K562 (cell line): ENCODE measurements at regions not wholly inside any gene's neighbourhood (a gene's known extent, or its start where the extent isn't known, plus 50 kb on each side); places are given as distances from the start of the nearest gene placed in this dataset.

Experiments used
- ATAC-seq: fragments of 200-7000 bp; cut with Tn5 transposase; 3 replicates; pipeline ENCODE4 v1.9.1; 2020; ENCODE audit warnings: moderate library complexity
- BruUV-seq: library from RNA; stranded (reverse); fragments of 400-500 nt; replicated peaks from 2 replicates; lab custom pipeline; 2021; lab: Mats Ljungman, UMichigan
- CTCF ChIA-PET: fragments of 300-600 bp; formaldehyde crosslinking; extraction: SDS; loops from one replicate; lab custom pipeline; 2021; ENCODE audit warnings: low intra/inter-chr PET ratio; lab: Yijun Ruan, JAX
- POLR2A ChIA-PET: fragments of 300-600, 350-650 bp; sonication (Branson Sonifier 250); formaldehyde crosslinking; extraction: SDS; loops from one replicate; lab custom pipeline; 2021; ENCODE audit warnings: antibody characterized with exemption, inconsistent platforms; lab: Yijun Ruan, JAX
- DNase-seq, 4 experiments: peaks; one replicate each; pipeline versions ENCODE4 v3.0.0 to v3.0.0-alpha.2; 2011 to 2018; ENCODE audit warnings: low spot score in 3 of 4, mixed read lengths in 3 of 4; ENCODE audit errors: extremely low read depth in 1 of 4
- FAIRE-seq: peaks from 2 replicates; lab custom pipeline; 2011; peaks lifted over from hg19 to GRCh38; lab: Jason Lieb, UNC
- H2AFZ ChIP-seq: 2 replicates; pipeline ENCODE4 v1.6.0; 2011; ENCODE audit warnings: low read depth, low read length, control low read depth, inconsistent platforms
- H3K27ac ChIP-seq: fragments of 200-600 bp; 3 replicates; pipeline ENCODE4 v1.8.0; 2011; ENCODE audit warnings: low read depth, mild to moderate bottlenecking, control low read depth, inconsistent platforms, low read length, moderate library complexity, mixed read lengths; ENCODE audit errors: extremely low read depth
- H3K27me3 ChIP-seq, 2 experiments: fragments of 300-600 bp in 1 of 2; 2 replicates in 1 of 2; 3 replicates in 1 of 2; pipeline versions ENCODE4 v1.6.0 to v1.8.0; 2011; ENCODE audit warnings: inconsistent platforms in 2 of 2, low read length in 2 of 2, mild to moderate bottlenecking in 1 of 2, mixed read lengths in 1 of 2, moderate library complexity in 1 of 2; ENCODE audit not compliant: control insufficient read depth in 2 of 2, insufficient read depth in 2 of 2
- H3K36me3 ChIP-seq: fragments of 300-600 bp; 3 replicates; pipeline ENCODE4 v1.8.0; 2011; ENCODE audit warnings: mild to moderate bottlenecking, low read length, inconsistent platforms; ENCODE audit not compliant: control insufficient read depth, insufficient read depth
- H3K4me1 ChIP-seq, 2 experiments: fragments of 200-600 bp in 1 of 2; replicated peaks in 1 of 2; 2 replicates in 1 of 2; 3 replicates in 1 of 2; pipeline versions ENCODE4 v1.5.1 to v1.8.0; 2011; ENCODE audit warnings: inconsistent platforms in 2 of 2, low read length in 2 of 2, mild to moderate bottlenecking in 1 of 2, mixed read lengths in 1 of 2, moderate library complexity in 1 of 2; ENCODE audit not compliant: control insufficient read depth in 2 of 2, insufficient read depth in 2 of 2
- H3K4me2 ChIP-seq: 2 replicates; pipeline ENCODE4 v1.6.1; 2011; ENCODE audit warnings: low read length, control low read depth, inconsistent platforms, mixed read lengths; ENCODE audit not compliant: insufficient read depth
- H3K4me3 ChIP-seq: fragments of 200-600 bp; sonication (generic), shearing (Covaris generic); 2 replicates; pipeline ENCODE4 v1.5.1; 2016; ENCODE audit warnings: control low read depth, inconsistent platforms
- H3K79me2 ChIP-seq: fragments of 200-600 bp; 3 replicates; pipeline ENCODE4 v1.8.0; 2011; ENCODE audit warnings: low read length, inconsistent platforms; ENCODE audit not compliant: control insufficient read depth, insufficient read depth
- H3K9ac ChIP-seq, 2 experiments: 2 replicates each; pipeline versions ENCODE4 v1.6.0 to v1.6.1; 2011; ENCODE audit warnings: low read depth in 2 of 2, low read length in 2 of 2, control low read depth in 1 of 2, inconsistent platforms in 1 of 2, mild to moderate bottlenecking in 1 of 2, mixed read lengths in 1 of 2; ENCODE audit not compliant: insufficient read depth in 1 of 2
- H3K9me1 ChIP-seq: one replicate; pipeline ENCODE4 v1.6.0; 2011; ENCODE audit warnings: inconsistent platforms, mild to moderate bottlenecking, low read length, moderate library complexity; ENCODE audit not compliant: control insufficient read depth, insufficient read depth
- H3K9me3 ChIP-seq: replicated peaks from 2 replicates; pipeline ENCODE4 v1.5.1; 2011; ENCODE audit warnings: low read depth, low read length, inconsistent platforms; ENCODE audit not compliant: control insufficient read depth, insufficient read depth
- H4K20me1 ChIP-seq: replicated peaks from 2 replicates; pipeline ENCODE4 v1.6.1; 2011; ENCODE audit warnings: low read length, inconsistent platforms, mixed read lengths; ENCODE audit not compliant: control insufficient read depth, insufficient read depth
- ARID1B ChIP-seq: fragments of 450-650 bp; IDR thresholded peaks from 2 replicates; pipeline ENCODE4 v1.6.1; 2016; ENCODE audit warnings: antibody characterized with exemption, mild to moderate bottlenecking, inconsistent platforms
- CREB3L1 ChIP-seq: fragments of 450-650 bp; IDR thresholded peaks from 2 replicates; pipeline ENCODE4 v1.6.1; 2014; ENCODE audit warnings: low read depth, mild to moderate bottlenecking, moderate library complexity, borderline replicate concordance
- E2F6 ChIP-seq, 2 experiments: IDR thresholded peaks; 2 replicates each; pipeline ENCODE4 v1.6.1; 2011; ENCODE audit warnings: borderline replicate concordance in 1 of 2, control low read depth in 1 of 2, low read depth in 1 of 2, low read length in 1 of 2, mild to moderate bottlenecking in 1 of 2, mixed read lengths in 1 of 2, moderate library complexity in 1 of 2; ENCODE audit not compliant: insufficient read depth in 1 of 2, insufficient read length in 1 of 2, poor library complexity in 1 of 2, severe bottlenecking in 1 of 2; ENCODE audit errors: extremely low read depth in 1 of 2
- HCFC1 ChIP-seq: IDR thresholded peaks from 2 replicates; pipeline ENCODE4 v1.6.1; 2012; ENCODE audit warnings: low read depth, low read length, improper control_type of control experiment
- NCOR1 ChIP-seq: fragments of 450-650 bp; IDR thresholded peaks from 2 replicates; pipeline ENCODE4 v1.6.1; 2016; ENCODE audit warnings: mild to moderate bottlenecking, moderate library complexity
- POLR2H ChIP-seq: IDR thresholded peaks from 2 replicates; pipeline ENCODE4 v1.6.1; 2016; ENCODE audit warnings: missing genetic modification characterization, low read depth, mild to moderate bottlenecking, control low read depth, missing compliant biosample characterization, moderate library complexity
- RREB1 ChIP-seq: fragments of 250-450 bp; sonication (Bioruptor Pico); IDR thresholded peaks from 2 replicates; pipeline ENCODE4 v1.4.0; 2020
- SUPT5H ChIP-seq: fragments of 450-650 bp; IDR thresholded peaks from 2 replicates; pipeline ENCODE4 v1.6.1; 2016
- YBX1 ChIP-seq: fragments of 450-650 bp; IDR thresholded peaks from 2 replicates; pipeline ENCODE4 v1.7.1; 2016; ENCODE audit warnings: mild to moderate bottlenecking
- ZBTB33 ChIP-seq: sonication (generic); formaldehyde crosslinking; IDR thresholded peaks from 2 replicates; pipeline ENCODE4 v1.8.1; 2023; ENCODE audit warnings: mild to moderate bottlenecking, missing genetic modification reagents
- ZNF133 ChIP-seq: fragments of 250-450 bp; sonication (Bioruptor Pico); IDR thresholded peaks from 2 replicates; pipeline ENCODE4 v1.4.0; 2020; ENCODE audit warnings: mild to moderate bottlenecking
- ZNF79 ChIP-seq: fragments of 250-450 bp; sonication (Bioruptor Pico); IDR thresholded peaks from 2 replicates; pipeline ENCODE4 v1.4.0; 2020; ENCODE audit warnings: low read depth, mild to moderate bottlenecking, moderate library complexity
- WGBS: fragments of 100-300 bp; shearing (Covaris generic); methylation state at CpG from one replicate; pipeline ENCODE4 v1.1.6; 2016; ENCODE audit warnings: low coverage, mixed read lengths; ENCODE audit not compliant: insufficient coverage; ENCODE audit errors: missing lambda C conversion rate; 5-methylcytosine and 5-hydroxymethylcytosine counted together
- in situ Hi-C: fragments of 300-500 bp; cut with MboI; formaldehyde crosslinking; loops from 4 replicates; pipeline ENCODE4 v1.15.0; 2018; ENCODE audit warnings: inconsistent platforms, mixed read lengths
- intact Hi-C: fragments of 100-400 bp; cut with micrococcal nuclease; formaldehyde crosslinking; loops from 2 replicates; pipeline ENCODE4 v1.14.2; 2022

- TF ChIP-seq SUPT5H (no peak), RREB1 (no peak), HCFC1 (no peak), NCOR1 (no peak), POLR2H (tag) (no peak), ZNF133 (CRISPR knock-in tag) (no peak), ZBTB33 (no peak), ZNF79 (CRISPR knock-in tag) (no peak), CREB3L1 (no peak), ARID1B (no peak), YBX1 (no peak), E2F6 (IDR thresholded peaks at IDR 0.05; ENCODE audit: borderline replicate concordance in 1 of 2, extremely low read depth in 1 of 2, insufficient read depth in 1 of 2, insufficient read length in 1 of 2, low read depth in 1 of 2, low read length in 1 of 2, poor library complexity in 1 of 2, severe bottlenecking in 1 of 2) (no peak)
- no TSS peak for BruUV-seq
- WGBS: 0% methylated on average over 3 of the region's 4 CpGs
- H3K4me1 ChIP-seq: no peaks in the 10 kb centered on the region
- no peaks in the 10 kb centered on the region for H4K20me1 ChIP-seq
- POLR2A ChIA-PET: interaction anchor here (1.0 kb wide), 1 partner anchor 16 kb away, joined by 3 read pairs; no protein-coding TSS in a partner anchor
- no peaks in the 10 kb centered on the region for H3K9me1 ChIP-seq
- DNase-seq (no peak), FAIRE-seq (no peak), ATAC-seq (no peak)
- no peaks in the 10 kb centered on the region for H3K27me3 ChIP-seq
- in situ Hi-C loops (no loop called here), intact Hi-C loops (no loop called here)
- no peak overlapping the region for H3K27ac ChIP-seq
- no peak overlapping the region for H3K4me2 ChIP-seq
- no peaks in the 10 kb centered on the region for H3K9me3 ChIP-seq
- H3K4me3 ChIP-seq: no peak overlapping the region
- CTCF ChIA-PET: no interaction called here
- no peak overlapping the region for H3K9ac ChIP-seq
- no peaks in the 10 kb centered on the region for H3K36me3 ChIP-seq
- H3K79me2 ChIP-seq: no peaks in the 10 kb centered on the region
- no peak overlapping the region for H2AFZ ChIP-seq
These were observed 561.0 kb upstream of the TNP1 start for GRCh38 chr2:217420854-217421253.
